NT2/D1 (cell line): ENCODE measurements at regions not wholly inside any gene's neighbourhood (a gene's known extent, or its start where the extent isn't known, plus 50 kb on each side); places are given as distances from the start of the nearest gene placed in this dataset.

Experiments used
- SUZ12 ChIP-seq: IDR thresholded peaks from 2 replicates; pipeline ENCODE4 v1.6.1; 2011; ENCODE audit not compliant: insufficient read length, insufficient read depth; ENCODE audit errors: extremely low read depth
- ZNF274 ChIP-seq: IDR thresholded peaks from 2 replicates; pipeline ENCODE4 v1.6.1; 2011; ENCODE audit warnings: mild to moderate bottlenecking, low read depth, low read length

- TF ChIP-seq ZNF274 = no peak
- no peak for TF ChIP-seq SUZ12
These were observed 208.3 kb downstream of the TMEM200A start for GRCh38 chr6:130574146-130574545.
